Smooth muscle cell (in vitro differentiated cells): ENCODE measurements at regions not wholly inside any gene's neighbourhood (a gene's known extent, or its start where the extent isn't known, plus 50 kb on each side); places are given as distances from the start of the nearest gene placed in this dataset.

Source experiments
- DNase-seq: peaks from one replicate; lab custom pipeline; 2025; ENCODE audit not compliant: unreplicated experiment; lab: John Stamatoyannopoulos, UW
- H2AFZ ChIP-seq: fragments of 200-600 bp; sonication (generic); 2 replicates; pipeline ENCODE4 v1.6.0; 2016; ENCODE audit warnings: antibody characterized with exemption, low read depth, mild to moderate bottlenecking
- H3F3A ChIP-seq: fragments of 200-600 bp; sonication (generic); 2 replicates; pipeline ENCODE4 v1.6.0; 2017; ENCODE audit warnings: antibody characterized with exemption, low read depth
- H3K27ac ChIP-seq: fragments of 200-600 bp; sonication (generic); 2 replicates; pipeline ENCODE4 v1.5.1; 2016; ENCODE audit warnings: low read depth, mild to moderate bottlenecking
- H3K27me3 ChIP-seq: fragments of 200-600 bp; sonication (generic); 2 replicates; pipeline ENCODE4 v1.6.1; 2016; ENCODE audit warnings: low read depth, mild to moderate bottlenecking
- H3K36me3 ChIP-seq: fragments of 200-600 bp; sonication (generic); 2 replicates; pipeline ENCODE4 v1.5.1; 2016; ENCODE audit warnings: low read depth
- H3K4me1 ChIP-seq: fragments of 200-600 bp; sonication (generic); 2 replicates; pipeline ENCODE4 v1.5.1; 2016; ENCODE audit warnings: low read depth
- H3K4me2 ChIP-seq: fragments of 200-600 bp; sonication (generic); 2 replicates; pipeline ENCODE4 v1.6.0; 2016; ENCODE audit warnings: mild to moderate bottlenecking
- H3K4me3 ChIP-seq: fragments of 200-600 bp; sonication (generic); 2 replicates; pipeline ENCODE4 v1.5.1; 2016; ENCODE audit warnings: mild to moderate bottlenecking
- H3K79me2 ChIP-seq: fragments of 200-600 bp; sonication (generic); 2 replicates; pipeline ENCODE4 v1.6.0; 2016; ENCODE audit warnings: low read depth, mild to moderate bottlenecking
- H3K9ac ChIP-seq: fragments of 200-600 bp; sonication (generic); 2 replicates; pipeline ENCODE4 v1.6.0; 2016; ENCODE audit warnings: low read depth
- H3K9me3 ChIP-seq: fragments of 200-600 bp; sonication (generic); replicated peaks from 2 replicates; pipeline ENCODE4 v1.5.1; 2016; ENCODE audit warnings: low read depth
- H4K20me1 ChIP-seq: fragments of 200-600 bp; sonication (generic); 2 replicates; pipeline ENCODE4 v1.6.0; 2016; ENCODE audit warnings: low read depth
- CTCF ChIP-seq: fragments of 200-600 bp; sonication (generic); IDR thresholded peaks from 2 replicates; pipeline ENCODE4 v1.5.1; 2017; ENCODE audit warnings: borderline replicate concordance, mild to moderate bottlenecking, antibody characterized with exemption; ENCODE audit not compliant: insufficient read depth, poor library complexity, severe bottlenecking
- WGBS: methylation state at CpG from one replicate; pipeline ENCODE4 v1.1.7; 2016; ENCODE audit warnings: low lambda C conversion rate; 5-methylcytosine and 5-hydroxymethylcytosine counted together

GRCh38 chr17:36864827-36865430 is 72.3 kb upstream of the LHX1 start:
- WGBS, result 85% methylated on average over 11 of the region's 11 CpGs
- no peak overlapping the region for H2AFZ ChIP-seq
- no peak overlapping the region for H3K27ac ChIP-seq
- no peaks in the 10 kb centered on the region for H4K20me1 ChIP-seq
- H3K4me3 ChIP-seq, result no peak overlapping the region
- H3K79me2 ChIP-seq, result no peaks in the 10 kb centered on the region
- no peaks in the 10 kb centered on the region for H3K36me3 ChIP-seq
- TF ChIP-seq CTCF, result no peak
- peaks cover 8% of the 10 kb centered on the region for H3K27me3 ChIP-seq
- no peak overlapping the region for H3K9ac ChIP-seq
- DNase-seq, result no peak
- H3K9me3 ChIP-seq, result no peaks in the 10 kb centered on the region
- H3K4me1 ChIP-seq, result no peaks in the 10 kb centered on the region
- no peaks in the 10 kb centered on the region for H3F3A ChIP-seq
- no peak overlapping the region for H3K4me2 ChIP-seq

- no peak for DNase-seq
- no peaks in the 10 kb centered on the region for H3K9me3 ChIP-seq
- no peak for TF ChIP-seq CTCF
- no peak overlapping the region for H2AFZ ChIP-seq
- no peak overlapping the region for H3K4me2 ChIP-seq
- no peak overlapping the region for H3K9ac ChIP-seq
- H3K36me3 ChIP-seq, result no peaks in the 10 kb centered on the region
- peaks cover 13% of the 10 kb centered on the region for H3K27me3 ChIP-seq
- no peaks in the 10 kb centered on the region for H3K4me1 ChIP-seq
- 92% methylated on average over 6 of the region's 6 CpGs for WGBS
- no peaks in the 10 kb centered on the region for H3F3A ChIP-seq
- H3K4me3 ChIP-seq, result no peak overlapping the region
- no peaks in the 10 kb centered on the region for H4K20me1 ChIP-seq
- no peaks in the 10 kb centered on the region for H3K79me2 ChIP-seq
- H3K27ac ChIP-seq, result no peak overlapping the region
Measured at GRCh38 chr17:36867716-36868341, 69.4 kb upstream of the LHX1 start.

GRCh38 chr17:36868777-36869176 is 68.5 kb upstream of the LHX1 start:
- Histone ChIP-seq H3K27me3 (peaks cover 13% of the 10 kb centered on the region), H3K79me2 (no peaks in the 10 kb centered on the region), H3K9ac (no peak overlapping the region), H3K4me1 (no peaks in the 10 kb centered on the region), H3K27ac (no peak overlapping the region), H2AFZ (no peak overlapping the region), H3K9me3 (no peaks in the 10 kb centered on the region), H3K4me2 (no peak overlapping the region), H3K36me3 (no peaks in the 10 kb centered on the region), H3K4me3 (no peak overlapping the region), H3F3A (no peaks in the 10 kb centered on the region), H4K20me1 (no peaks in the 10 kb centered on the region)
- 87% methylated on average over 10 of the region's 10 CpGs for WGBS
- no peak for TF ChIP-seq CTCF
- no peak for DNase-seq

GRCh38 chr17:36869441-36869840 is 67.8 kb upstream of the LHX1 start:
- no peak for DNase-seq
- Histone ChIP-seq H3K79me2 (no peaks in the 10 kb centered on the region), H4K20me1 (no peaks in the 10 kb centered on the region), H3K4me1 (no peaks in the 10 kb centered on the region), H3K9me3 (no peaks in the 10 kb centered on the region), H3K36me3 (no peaks in the 10 kb centered on the region), H3K4me3 (no peak overlapping the region), H2AFZ (no peak overlapping the region), H3K27ac (no peak overlapping the region), H3K9ac (no peak overlapping the region), H3F3A (no peaks in the 10 kb centered on the region), H3K4me2 (no peak overlapping the region), H3K27me3 (peaks cover 13% of the 10 kb centered on the region)
- WGBS, result 88% methylated on average over 8 of the region's 8 CpGs
- TF ChIP-seq CTCF, result no peak
